Heart left ventricle (tissue), 16 donors: ENCODE measurements at regions not wholly inside any gene's neighbourhood (a gene's known extent, or its start where the extent isn't known, plus 50 kb on each side); places are given as distances from the start of the nearest gene placed in this dataset.

Source experiments
- ATAC-seq, 4 donors: fragments of 200-7000 bp; cut with Tn5 transposase; one replicate each; pipeline ENCODE4 v1.9.1; 2020 to 2022; ENCODE audit warnings: moderate library complexity in 4 of 4, mild to moderate bottlenecking in 3 of 4, moderate number of reproducible peaks in 1 of 4
- DNase-seq, 5 donors: peaks; one replicate each; pipeline ENCODE4 v3.0.0-alpha.2; 2020
- H3K27ac ChIP-seq, 12 donors: fragments of 200-600 bp; sonication (generic) in 4 of 12; one replicate each; pipeline versions ENCODE4 v1.5.0 to v1.8.0; 2016 to 2022; ENCODE audit warnings: mild to moderate bottlenecking in 2 of 12
- H3K27me3 ChIP-seq, 9 donors: fragments of 200-600 bp; sonication (generic) in 2 of 9; one replicate each; pipeline versions ENCODE4 v1.5.1 to v1.8.0; 2016 to 2022; ENCODE audit warnings: mild to moderate bottlenecking in 3 of 9
- H3K36me3 ChIP-seq, 9 donors: fragments of 200-600 bp; sonication (generic) in 2 of 9; one replicate each; pipeline versions ENCODE4 v1.5.0 to v1.8.0; 2018 to 2022; ENCODE audit warnings: mild to moderate bottlenecking in 2 of 9
- H3K4me1 ChIP-seq, 12 donors: fragments of 200-600 bp; sonication (generic) in 4 of 12; one replicate each; pipeline versions ENCODE4 v1.5.0 to v1.8.0; 2016 to 2022; ENCODE audit warnings: mild to moderate bottlenecking in 3 of 12
- H3K4me3 ChIP-seq, 12 donors: fragments of 200-600 bp; sonication (generic) in 4 of 12; one replicate each; pipeline versions ENCODE4 v1.5.0 to v1.8.0; 2017 to 2022; ENCODE audit warnings: mild to moderate bottlenecking in 9 of 12, moderate library complexity in 4 of 12
- H3K9me3 ChIP-seq, 12 donors: fragments of 200-600 bp; sonication (generic) in 4 of 12; one replicate each; pipeline versions ENCODE4 v1.5.0 to v1.8.0; 2016 to 2022; ENCODE audit warnings: mild to moderate bottlenecking in 1 of 12
- POLR2A ChIP-seq, 2 donors: fragments of 450-650 bp; IDR thresholded peaks; one replicate each; pipeline ENCODE4 v1.6.1; 2017; ENCODE audit warnings: antibody characterized with exemption in 2 of 2, mild to moderate bottlenecking in 2 of 2, moderate library complexity in 2 of 2
- WGBS, 4 donors: extraction: QIAGEN DNeasy Blood & Tissue Kit in 2 of 4; methylation state at CpG; one replicate each; pipeline versions ENCODE4 v1.1.5 to v1.1.7; 2013 to 2018; 5-methylcytosine and 5-hydroxymethylcytosine counted together
- intact Hi-C, 10 donors: fragments of 100-400 bp; cut with DNase I; formaldehyde crosslinking; loops; one replicate each; pipeline versions ENCODE4 v1.11.1 to v1.14.2; 2022
- TF ChIP-seq, protein P1 (sequence below), 12 donors: fragments of 200-600 bp; sonication (generic) in 4 of 12; IDR thresholded peaks; one replicate each; pipeline versions ENCODE4 v1.5.0 to v1.8.0; 2018 to 2022; ENCODE audit warnings: antibody characterized with exemption in 12 of 12, mild to moderate bottlenecking in 5 of 12
- donor health status: ischemic (EF 13 %, LVEDD 7.1; RV severe dilation, severe dysfunction).
- donor health status: healthy with polysubstance abuse.
- donor health status: DM: no; HTN: yes; CAD: no.
- donor health status: DM: no; HTN: no; CAD: no.
- donor health status: ischemic (EF 25% LVEDD 6.9; RV normal size, moderate dysfunction).
- donor health status: ischemic (EF 25% LVEDD 5.7; RV mildly dilated, moderate dysfunction).
- donor health status: healthy.
- donor health status: DM: yes; HTN: yes; CAD: no.
- donor health status: ischemic (EF 35%, LVEDD 5.7; RV mildly dilated, moderate dysfunction).
- donor health status: nonischemic (EF 11% LVEDD 7.7; RV severe dilation, severe dysfunction).
- donor health status: DM: yes; HTN: yes; CAD: no.
- donor health status: PGD.
- donor health status: ischemic (EF 29% LVEDD 5.4; RV normal size, mild dysfunction).
- donor health status: nonischemic (EF 23%, LVEDD 6.1; RV moderate dilation, normal function).

DNA sequence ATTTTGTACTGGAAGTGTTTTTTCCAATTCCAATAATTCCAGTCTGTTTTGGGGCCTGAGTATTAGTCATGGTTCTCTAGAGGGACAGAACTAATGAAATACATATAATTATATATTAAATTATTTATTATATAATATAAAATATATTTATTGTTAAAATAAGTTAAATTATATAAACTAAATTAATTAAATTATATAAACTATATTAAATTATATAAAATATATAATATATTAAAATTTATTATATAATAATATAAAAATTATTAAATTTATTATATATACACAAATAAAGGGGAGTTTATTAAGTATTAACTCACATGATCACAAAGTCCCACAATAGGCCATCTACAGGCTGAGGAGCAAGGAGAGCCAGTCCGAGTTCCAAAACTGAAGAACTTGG is 253.4 kb upstream of the NETO1 start:
- TF ChIP-seq, protein P1, sequence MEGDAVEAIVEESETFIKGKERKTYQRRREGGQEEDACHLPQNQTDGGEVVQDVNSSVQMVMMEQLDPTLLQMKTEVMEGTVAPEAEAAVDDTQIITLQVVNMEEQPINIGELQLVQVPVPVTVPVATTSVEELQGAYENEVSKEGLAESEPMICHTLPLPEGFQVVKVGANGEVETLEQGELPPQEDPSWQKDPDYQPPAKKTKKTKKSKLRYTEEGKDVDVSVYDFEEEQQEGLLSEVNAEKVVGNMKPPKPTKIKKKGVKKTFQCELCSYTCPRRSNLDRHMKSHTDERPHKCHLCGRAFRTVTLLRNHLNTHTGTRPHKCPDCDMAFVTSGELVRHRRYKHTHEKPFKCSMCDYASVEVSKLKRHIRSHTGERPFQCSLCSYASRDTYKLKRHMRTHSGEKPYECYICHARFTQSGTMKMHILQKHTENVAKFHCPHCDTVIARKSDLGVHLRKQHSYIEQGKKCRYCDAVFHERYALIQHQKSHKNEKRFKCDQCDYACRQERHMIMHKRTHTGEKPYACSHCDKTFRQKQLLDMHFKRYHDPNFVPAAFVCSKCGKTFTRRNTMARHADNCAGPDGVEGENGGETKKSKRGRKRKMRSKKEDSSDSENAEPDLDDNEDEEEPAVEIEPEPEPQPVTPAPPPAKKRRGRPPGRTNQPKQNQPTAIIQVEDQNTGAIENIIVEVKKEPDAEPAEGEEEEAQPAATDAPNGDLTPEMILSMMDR (IDR thresholded peaks at IDR 0.05) = no peak
- TF ChIP-seq POLR2A (IDR thresholded peaks at IDR 0.05) = no peak
- intact Hi-C loops = no loop called here
- Histone ChIP-seq H3K27ac (no peak overlapping the region), H3K27me3 (no peaks in the 10 kb centered on the region), H3K4me1 (no peaks in the 10 kb centered on the region), H3K36me3 (no peaks in the 10 kb centered on the region), H3K9me3 (no peaks in the 10 kb centered on the region), H3K4me3 (no peak overlapping the region)
- ATAC-seq (no peak), DNase-seq (no peak)
- 87 to 95% (median 89%) methylated on average over 1 of the region's 1 CpG for WGBS, 4 donors

DNA sequence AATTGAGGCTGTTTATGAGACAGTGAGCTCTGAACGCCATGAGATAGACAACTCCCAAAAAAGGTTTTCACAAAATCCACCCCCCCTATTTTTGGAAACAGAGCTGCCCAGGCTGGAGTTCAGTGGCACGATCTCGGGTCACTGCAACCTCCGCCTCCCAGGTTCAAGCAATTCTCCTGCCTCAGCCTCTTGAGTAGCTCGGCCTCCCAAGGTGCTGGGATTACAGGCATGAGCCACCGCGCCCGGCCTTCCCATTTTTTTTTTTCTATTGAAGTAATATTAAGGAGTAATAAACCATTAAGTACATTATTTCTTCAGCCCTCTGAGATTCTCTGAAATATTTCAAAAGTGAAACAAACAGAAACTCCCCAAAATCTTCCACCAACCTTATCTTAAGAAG is 252.8 kb upstream of the NETO1 start:
- Histone ChIP-seq H3K27ac (no peak overlapping the region), H3K9me3 (no peaks in the 10 kb centered on the region), H3K4me3 (no peak overlapping the region), H3K36me3 (no peaks in the 10 kb centered on the region), H3K4me1 (no peaks in the 10 kb centered on the region), H3K27me3 (no peaks in the 10 kb centered on the region)
- ATAC-seq (no peak), DNase-seq (no peak)
- TF ChIP-seq, protein P1 (IDR thresholded peaks at IDR 0.05) = no peak
- TF ChIP-seq POLR2A (IDR thresholded peaks at IDR 0.05) = no peak
- intact Hi-C loops = no loop called here
- WGBS, 4 donors = 86 to 94% (median 89%) methylated on average over 8 of the region's 8 CpGs

DNA sequence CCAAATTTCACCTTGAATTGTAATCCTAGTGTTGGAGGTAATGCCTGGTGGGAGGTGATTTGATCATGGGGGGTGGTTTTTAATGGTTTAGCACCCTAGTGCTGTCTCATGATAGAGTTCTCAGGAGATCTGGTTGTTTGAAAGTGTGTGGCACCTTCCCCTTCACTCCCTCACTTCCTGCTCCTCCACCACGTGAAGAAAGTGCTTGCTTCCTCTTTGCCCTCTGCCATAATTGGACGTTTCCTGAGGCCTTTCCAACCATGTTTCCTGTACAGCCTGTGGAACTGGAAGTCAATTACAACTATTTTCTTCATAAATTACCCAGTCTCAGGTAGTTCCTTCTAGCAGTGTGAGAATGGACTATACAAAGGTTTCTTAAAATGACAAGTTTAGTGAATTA is 251.8 kb upstream of the NETO1 start:
- TF ChIP-seq, protein P1 (IDR thresholded peaks at IDR 0.05) = no peak
- no peak for TF ChIP-seq POLR2A (IDR thresholded peaks at IDR 0.05)

DNA sequence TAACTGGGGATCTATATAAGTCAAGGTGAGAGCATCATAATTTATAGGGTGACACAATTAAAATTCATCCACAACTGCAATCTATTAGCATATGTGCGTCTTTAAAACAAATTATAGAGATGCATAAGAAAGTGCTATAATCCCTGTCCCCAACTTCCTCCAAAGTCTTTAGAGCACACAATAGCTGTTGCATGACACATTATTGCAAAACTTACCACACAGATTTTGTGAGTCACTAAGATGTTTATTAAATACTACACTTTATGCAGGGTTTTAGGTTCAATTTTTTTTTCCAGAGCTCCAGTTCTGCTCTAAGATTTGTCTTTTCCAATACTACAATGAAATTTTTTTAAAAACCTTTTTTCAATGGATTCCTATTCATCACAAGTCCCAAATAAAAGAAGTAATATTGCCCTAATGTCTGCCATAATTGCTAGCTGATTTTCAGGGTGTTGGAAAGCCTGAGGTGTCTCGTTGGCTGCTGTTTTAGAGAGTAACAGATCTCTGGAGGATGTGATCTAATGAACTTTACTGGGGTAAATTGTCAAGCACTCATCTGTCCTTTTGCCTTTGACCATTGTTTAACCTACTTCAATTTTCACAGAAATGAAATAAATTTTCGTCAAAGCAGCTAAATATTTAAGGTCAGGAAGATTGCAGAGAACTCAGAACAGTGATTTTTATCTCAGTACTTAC is 250.5 kb upstream of the NETO1 start:
- no peaks in the 10 kb centered on the region for H3K9me3 ChIP-seq
- intact Hi-C loops = loop anchor here in 1 of 10 donors (10.0 kb wide), 1 partner anchor 333 kb away; no protein-coding TSS in a partner anchor
- DNase-seq = no peak

More for the DNA sequence above, 251.8 kb upstream of the NETO1 start:
- Histone ChIP-seq H3K4me3 (no peak overlapping the region), H3K9me3 (no peaks in the 10 kb centered on the region), H3K27ac (no peak overlapping the region), H3K27me3 (no peaks in the 10 kb centered on the region), H3K4me1 (no peaks in the 10 kb centered on the region), H3K36me3 (no peaks in the 10 kb centered on the region)
- DNase-seq = no peak
- WGBS, 4 donors = 41 to 50% (median 42%) methylated on average over 2 of the region's 2 CpGs
- intact Hi-C loops = loop anchor here in 1 of 10 donors (10.0 kb wide), 1 partner anchor 335 kb away; no protein-coding TSS in a partner anchor
- ATAC-seq = no peak

More for the DNA sequence above, 250.5 kb upstream of the NETO1 start:
- 76 to 81% (median 80%) methylated on average over 3 of the region's 3 CpGs for WGBS, 4 donors
- Histone ChIP-seq H3K27me3 (no peaks in the 10 kb centered on the region), H3K4me3 (no peak overlapping the region), H3K27ac (no peak overlapping the region), H3K4me1 (no peaks in the 10 kb centered on the region), H3K36me3 (no peaks in the 10 kb centered on the region)
- TF ChIP-seq POLR2A (IDR thresholded peaks at IDR 0.05) = no peak
- TF ChIP-seq, protein P1 (IDR thresholded peaks at IDR 0.05) = no peak
- no peak for ATAC-seq
